ENCODE measurements at regions not wholly inside any gene's neighbourhood (a gene's known extent, or its start where the extent isn't known, plus 50 kb on each side); places are given as distances from the start of the nearest gene placed in this dataset.
"Not testable (repeated sequence)": the region's sequence is repeated elsewhere in the genome, so short reads cannot be mapped to it uniquely, and the experiment has no call there.

DNA sequence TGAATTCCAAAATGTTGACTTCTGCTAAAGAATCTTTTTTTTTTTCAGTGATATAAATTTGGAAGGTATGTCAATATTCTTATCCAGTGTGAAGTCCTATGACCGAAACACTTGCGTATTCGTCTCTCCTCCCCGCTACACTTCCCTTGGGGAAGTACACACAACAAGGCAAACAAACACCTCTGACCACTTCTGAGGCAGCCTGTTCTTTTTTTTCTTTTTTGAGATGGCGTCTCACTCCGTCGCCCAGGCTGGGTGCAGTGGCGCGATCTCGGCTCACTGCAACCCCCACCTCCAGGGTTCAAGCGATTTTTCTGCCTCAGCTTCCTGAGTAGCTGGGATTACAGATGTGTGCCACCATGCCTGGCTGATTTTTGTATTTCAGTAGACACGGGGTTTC lies 78.1 kb upstream of the DHRSX start:
- no peak for DNase-seq
- in situ Hi-C loops (cut with HindIII; ENCODE audit: low pct_ligation_motif_present, low pct_unique_long_range_greater_than_20kb, low sequenced_read_pairs) = no loop called here

DNA sequence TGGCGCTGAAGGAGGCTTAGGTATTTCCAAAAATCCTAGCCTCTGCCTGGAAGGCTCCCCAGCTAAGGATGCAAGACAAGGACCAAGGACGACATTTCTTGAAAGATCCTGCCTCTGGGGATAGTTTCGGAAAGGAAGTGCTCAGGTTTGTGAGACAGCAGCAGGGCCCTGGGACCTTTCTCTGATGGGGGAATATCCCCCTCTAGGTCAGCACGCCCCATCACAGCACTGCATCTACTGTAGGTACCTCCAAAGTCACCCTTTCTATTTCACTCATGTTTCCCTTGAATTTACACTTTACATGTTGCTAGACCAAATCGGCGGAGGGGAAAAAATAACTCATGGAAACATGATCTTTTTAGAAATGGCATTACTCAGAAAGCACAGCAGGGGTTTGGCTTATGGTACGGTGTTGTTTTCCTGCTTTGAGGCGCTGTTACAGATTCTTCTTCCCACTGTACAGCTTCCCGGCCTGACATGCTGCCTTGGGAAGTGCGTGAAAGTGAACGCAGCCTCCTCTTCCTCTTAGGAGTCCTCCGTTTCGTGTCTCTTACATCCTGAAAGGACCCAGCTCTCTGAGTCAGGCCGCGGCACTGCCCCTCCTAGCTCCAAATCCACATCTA lies 77.2 kb upstream of the DHRSX start:
- in situ Hi-C loops (cut with HindIII; ENCODE audit: low pct_ligation_motif_present, low pct_unique_long_range_greater_than_20kb, low sequenced_read_pairs) = no loop called here
- DNase-seq = no peak

DNA sequence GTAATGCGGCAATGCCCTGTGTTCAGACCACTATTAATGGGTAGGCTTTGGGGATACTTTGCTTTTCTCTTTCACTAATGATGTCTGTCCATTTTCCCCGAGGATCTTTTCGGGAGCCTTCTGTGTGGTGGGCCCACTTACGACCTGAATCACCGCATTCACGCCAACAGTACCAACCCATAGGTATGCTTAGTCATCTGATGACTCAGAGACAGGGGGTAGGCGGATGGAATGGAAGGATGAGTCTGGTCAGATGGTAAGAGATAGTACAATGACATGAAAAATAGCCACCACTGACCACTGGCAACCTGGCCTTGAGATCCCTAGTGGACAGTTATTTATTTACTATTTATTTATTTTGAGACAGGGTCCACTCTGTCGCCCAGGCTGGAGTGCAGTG lies 76.0 kb upstream of the DHRSX start:
- in situ Hi-C loops (cut with HindIII; ENCODE audit: low pct_ligation_motif_present, low pct_unique_long_range_greater_than_20kb, low sequenced_read_pairs) = no loop called here
- no peak for DNase-seq

DNA sequence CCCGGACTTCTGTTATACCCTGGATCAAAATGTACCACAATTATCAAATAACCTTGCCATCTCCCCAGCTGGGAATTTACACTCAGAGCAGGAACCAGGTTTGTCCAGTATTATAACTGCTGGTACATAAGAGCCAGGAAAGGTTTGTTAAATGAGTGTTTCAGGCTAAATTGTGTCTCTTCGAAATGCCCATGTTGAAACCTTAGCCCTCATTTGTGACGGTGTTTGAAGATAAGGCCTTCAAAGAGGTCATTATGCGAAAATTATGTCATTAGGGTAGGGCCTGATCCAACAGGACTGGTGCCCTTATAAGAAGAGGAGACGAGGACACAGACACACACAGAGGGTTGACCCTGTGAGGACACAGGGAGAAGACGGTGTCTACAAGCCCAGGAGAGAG lies 73.5 kb upstream of the DHRSX start:
- in situ Hi-C loops (cut with HindIII; ENCODE audit: low pct_ligation_motif_present, low pct_unique_long_range_greater_than_20kb, low sequenced_read_pairs) = no loop called here
- DNase-seq = no peak

DNA sequence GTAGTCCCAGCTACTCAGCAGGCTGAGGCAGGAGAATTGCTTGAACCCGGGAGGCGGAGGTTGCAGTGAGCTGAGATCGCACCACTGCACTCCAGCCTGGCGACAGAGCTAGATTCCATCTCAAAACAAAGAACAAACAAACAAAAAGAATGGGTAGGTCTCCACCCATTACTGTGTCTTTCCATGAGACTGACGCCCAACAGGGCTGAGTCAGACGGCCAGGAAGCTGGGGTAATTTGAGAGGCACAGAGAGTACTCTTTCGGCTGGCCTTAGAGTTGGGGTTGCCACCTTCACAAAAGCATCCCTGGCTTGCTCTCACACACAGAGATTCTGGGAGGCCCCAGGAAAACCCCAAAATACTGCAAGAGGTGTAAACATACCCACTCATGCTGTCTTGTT lies 72.0 kb upstream of the DHRSX start:
- in situ Hi-C loops (cut with HindIII; ENCODE audit: low pct_ligation_motif_present, low pct_unique_long_range_greater_than_20kb, low sequenced_read_pairs) = no loop called here
- no peak for DNase-seq

DNA sequence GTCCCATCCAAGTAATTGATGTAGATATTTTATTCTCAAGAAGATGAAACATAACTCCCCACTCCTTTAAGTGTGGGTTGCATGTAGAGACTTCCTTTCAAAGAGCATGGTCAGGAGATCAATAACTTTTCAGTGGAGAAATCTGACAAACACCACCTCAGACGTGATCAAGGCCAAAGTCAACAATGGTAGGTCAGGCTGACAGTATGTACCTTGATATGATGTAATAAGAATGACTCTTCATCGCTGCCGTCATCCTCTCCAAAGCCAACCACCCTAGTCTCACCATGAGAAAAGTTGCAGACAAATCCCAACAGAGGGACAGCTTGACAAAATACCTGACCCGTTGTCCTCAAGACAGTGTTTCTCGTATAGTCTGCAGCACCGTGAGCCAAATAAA lies 67.3 kb upstream of the DHRSX start:
- in situ Hi-C loops (cut with HindIII; ENCODE audit: low pct_ligation_motif_present, low pct_unique_long_range_greater_than_20kb, low sequenced_read_pairs) = no loop called here
- no peak for DNase-seq

DNA sequence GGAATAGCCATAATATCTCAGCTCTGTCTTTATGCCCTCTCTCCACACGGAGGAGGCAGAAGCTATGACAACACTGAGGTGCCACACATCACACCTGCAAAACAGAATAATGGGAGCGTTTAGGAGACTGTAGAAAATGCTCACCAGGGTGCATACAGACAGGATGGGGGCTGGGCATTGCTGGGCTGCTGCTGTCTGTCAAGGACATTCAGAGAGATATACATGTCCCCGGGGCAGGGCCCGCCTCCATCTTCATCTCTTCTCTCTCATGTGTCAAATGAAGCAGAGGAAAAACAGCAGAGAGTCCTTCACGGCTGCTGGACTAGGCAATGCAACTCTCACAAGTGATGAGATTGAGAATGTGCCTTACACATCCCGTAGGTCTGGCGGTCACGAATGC lies 65.3 kb upstream of the DHRSX start:
- in situ Hi-C loops (cut with HindIII; ENCODE audit: low pct_ligation_motif_present, low pct_unique_long_range_greater_than_20kb, low sequenced_read_pairs) = no loop called here
- no peak for DNase-seq

DNA sequence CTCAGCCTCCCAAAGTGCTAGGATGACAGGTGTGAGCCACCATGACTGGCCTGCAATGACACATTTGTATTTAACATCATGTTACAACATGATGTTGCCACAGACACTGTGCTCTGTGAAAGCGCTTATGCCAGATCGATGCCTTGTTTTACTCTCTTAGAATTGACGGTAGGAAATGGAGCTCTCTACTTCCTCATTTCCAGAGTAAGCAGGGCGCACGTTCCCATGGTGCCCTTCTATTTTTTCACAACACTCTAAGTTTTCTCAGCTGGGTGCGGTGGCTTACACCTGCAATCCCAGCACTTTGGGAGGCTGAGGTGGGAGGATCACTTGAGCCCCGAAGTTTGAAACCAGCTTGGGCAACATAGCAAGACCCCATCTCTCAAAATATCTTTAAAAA lies 60.7 kb upstream of the DHRSX start:
- in situ Hi-C loops (cut with HindIII; ENCODE audit: low pct_ligation_motif_present, low pct_unique_long_range_greater_than_20kb, low sequenced_read_pairs) = no loop called here
- no peak for DNase-seq

DNA sequence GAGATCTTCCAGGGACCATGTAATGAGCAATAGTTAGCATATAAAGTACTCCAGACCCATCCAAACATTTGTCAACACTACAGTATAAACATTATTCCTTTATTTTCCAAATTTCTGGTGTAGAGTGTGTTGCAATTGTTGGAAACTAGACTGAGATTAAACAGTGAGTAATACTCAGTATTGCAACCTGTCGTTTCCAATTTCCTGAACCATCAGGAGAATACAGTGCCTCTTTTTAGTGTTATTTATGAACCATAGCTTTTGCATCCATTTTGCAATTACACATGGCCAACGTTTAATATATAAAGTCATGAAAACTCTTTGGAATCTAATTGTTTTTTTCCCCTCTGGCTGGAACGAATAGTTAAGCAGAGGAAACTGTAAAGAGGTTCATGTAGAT lies 58.3 kb upstream of the DHRSX start:
- in situ Hi-C loops (cut with HindIII; ENCODE audit: low pct_ligation_motif_present, low pct_unique_long_range_greater_than_20kb, low sequenced_read_pairs) = no loop called here
- no peak for DNase-seq

DNA sequence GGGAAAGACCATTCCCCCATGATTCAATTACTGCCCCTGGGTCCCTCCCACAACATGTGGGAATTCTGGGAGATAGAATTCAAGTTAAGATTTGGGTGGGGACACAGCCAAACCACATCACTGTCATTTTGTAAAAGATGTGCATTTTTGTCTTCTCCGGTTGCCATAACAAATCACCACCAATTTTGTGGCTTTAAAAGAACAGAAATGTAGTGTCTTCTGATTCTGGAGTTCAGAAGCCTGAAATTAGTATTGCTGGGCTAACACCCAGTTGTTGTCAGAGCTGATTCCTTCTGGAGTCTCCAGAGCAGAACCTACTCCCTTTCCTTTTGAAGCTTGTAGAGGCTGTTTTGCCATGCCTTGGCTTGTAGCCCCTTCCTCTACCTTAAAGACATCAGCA lies 54.1 kb upstream of the DHRSX start:
- in situ Hi-C loops (cut with HindIII; ENCODE audit: low pct_ligation_motif_present, low pct_unique_long_range_greater_than_20kb, low sequenced_read_pairs) = no loop called here
- DNase-seq = no peak

DNA sequence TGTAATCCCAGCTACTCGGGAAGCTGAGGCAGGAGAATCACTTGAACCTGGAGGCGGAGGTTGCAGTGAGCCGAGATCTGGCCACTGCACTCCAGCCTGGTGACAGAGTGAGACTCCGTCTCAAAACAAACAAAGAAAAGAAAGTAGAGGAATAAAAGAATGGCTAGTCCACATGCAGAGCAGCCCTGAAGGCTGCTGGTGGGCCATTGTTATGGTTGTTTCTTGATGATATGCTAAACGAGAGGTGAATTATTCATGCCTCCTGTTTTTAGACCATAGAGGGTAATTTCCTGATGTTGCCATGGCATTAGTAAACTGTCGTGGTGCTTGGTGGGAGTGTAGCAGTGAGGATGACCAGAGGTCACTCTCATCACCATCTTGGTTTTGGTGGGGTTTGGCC lies 53.3 kb upstream of the DHRSX start:
- DNase-seq; in situ Hi-C loops (cut with HindIII; ENCODE audit: low pct_ligation_motif_present, low pct_unique_long_range_greater_than_20kb, low sequenced_read_pairs): not testable (repeated sequence)

DNA sequence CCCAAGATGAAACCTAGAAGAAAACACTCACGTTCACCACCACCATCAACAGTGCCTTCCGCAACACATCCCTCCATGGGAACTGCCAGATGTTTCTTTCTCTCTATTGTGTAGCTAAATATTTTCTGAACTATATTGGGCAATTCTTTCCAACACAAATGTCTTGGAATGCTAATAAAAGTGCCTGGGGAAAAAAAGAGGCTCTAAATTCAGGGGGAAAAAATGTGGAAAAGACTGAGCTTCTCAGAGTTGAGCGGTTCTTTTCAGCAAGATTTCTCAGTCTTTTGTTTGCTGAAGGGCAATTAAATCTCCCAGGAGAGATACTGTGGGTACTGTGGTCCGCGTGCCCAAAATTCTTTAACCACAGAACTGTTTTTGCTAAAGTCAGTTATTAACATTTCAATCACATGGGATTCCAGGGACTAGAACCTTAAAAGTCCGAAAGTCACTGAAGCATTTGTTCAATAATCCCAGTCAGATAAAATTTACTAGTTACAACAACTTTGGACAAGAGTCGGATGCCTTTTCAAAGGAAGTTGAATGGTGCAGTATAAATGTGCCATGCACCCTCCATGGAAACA lies 51.9 kb upstream of the DHRSX start:
- no peak for DNase-seq
- in situ Hi-C loops (cut with HindIII; ENCODE audit: low pct_ligation_motif_present, low pct_unique_long_range_greater_than_20kb, low sequenced_read_pairs) = no loop called here

DNA sequence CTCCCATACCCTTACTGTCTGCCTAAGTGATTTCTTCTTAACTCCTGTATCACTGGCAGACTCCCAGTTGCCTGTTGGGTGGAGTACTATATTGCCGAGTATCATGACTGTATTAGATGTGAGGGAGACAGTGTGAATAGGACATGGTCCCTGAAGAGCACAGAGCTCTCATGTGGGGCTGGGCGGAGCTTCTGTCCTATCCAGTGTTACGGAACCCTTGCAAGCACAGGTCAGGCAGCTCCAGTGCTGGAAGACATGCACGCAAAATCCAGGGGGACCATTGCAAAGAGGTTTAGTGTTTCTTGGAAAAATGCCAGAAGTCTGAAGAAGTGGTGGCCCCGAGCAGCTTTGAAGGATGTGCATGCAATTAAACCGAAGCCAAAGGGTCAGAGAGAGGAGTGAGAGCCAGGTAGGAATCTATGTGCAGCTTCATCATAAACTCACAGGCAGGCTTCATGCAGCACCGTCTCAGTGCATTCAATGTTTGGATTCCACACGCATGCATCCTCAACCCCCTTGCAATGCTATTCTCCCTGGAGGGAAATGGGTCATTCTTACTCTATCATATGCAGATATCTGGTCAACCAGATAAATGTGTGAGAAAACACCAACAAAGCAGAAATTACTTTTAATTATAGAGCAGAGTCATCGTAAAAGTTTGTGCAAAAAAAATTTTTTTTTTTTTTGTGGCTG lies 49.7 kb upstream of the DHRSX start:
- in situ Hi-C loops (cut with HindIII; ENCODE audit: low pct_ligation_motif_present, low pct_unique_long_range_greater_than_20kb, low sequenced_read_pairs) = no loop called here
- no peak for DNase-seq
